ENCODE measurements at regions not wholly inside any gene's neighbourhood (a gene's known extent, or its start where the extent isn't known, plus 50 kb on each side); places are given as distances from the start of the nearest gene placed in this dataset.

GRCh38 chr6:98339506-98339905, 494.9 kb upstream of the POU3F2 start:
- no TSS peak for BruUV-seq (replicated peaks)
- Mint-ChIP-seq H3K4me1 (ENCODE audit: low read depth, unreplicated experiment) (no peaks in the 10 kb centered on the region), H3K27me3 (ENCODE audit: unreplicated experiment) (no peaks in the 10 kb centered on the region), H3K36me3 (ENCODE audit: insufficient read depth, unreplicated experiment) (no peaks in the 10 kb centered on the region), H3K9me3 (ENCODE audit: low read depth, unreplicated experiment) (no peaks in the 10 kb centered on the region), H3K27ac (ENCODE audit: unreplicated experiment) (no peak overlapping the region), H3K4me3 (ENCODE audit: low read depth, unreplicated experiment) (no peak overlapping the region)
- TF ChIP-seq CTCF (IDR thresholded peaks at IDR 0.05; ENCODE audit: unreplicated experiment) = no peak
- CTCF ChIA-PET = interaction anchor here (0.6 to 0.7 kb wide), 2 partner anchors 148 to 423 kb away, joined by 3 read pairs; no protein-coding TSS in a partner anchor
- no peak for DNase-seq
- intact Hi-C loops (cut with micrococcal nuclease; ENCODE audit: unreplicated experiment) = no loop called here

- CTCF ChIA-PET = no interaction called here
- Mint-ChIP-seq H3K4me1 (ENCODE audit: low read depth, unreplicated experiment) (no peaks in the 10 kb centered on the region), H3K36me3 (ENCODE audit: insufficient read depth, unreplicated experiment) (no peaks in the 10 kb centered on the region), H3K9me3 (ENCODE audit: low read depth, unreplicated experiment) (no peaks in the 10 kb centered on the region), H3K27ac (ENCODE audit: unreplicated experiment) (no peak overlapping the region), H3K27me3 (ENCODE audit: unreplicated experiment) (no peaks in the 10 kb centered on the region), H3K4me3 (ENCODE audit: low read depth, unreplicated experiment) (no peak overlapping the region)
- TF ChIP-seq CTCF (IDR thresholded peaks at IDR 0.05; ENCODE audit: unreplicated experiment) = no peak
- DNase-seq = no peak
- intact Hi-C loops (cut with micrococcal nuclease; ENCODE audit: unreplicated experiment) = no loop called here
- BruUV-seq (replicated peaks) = no TSS peak
Observed at GRCh38 chr6:98343004-98343403, 491.4 kb upstream of the POU3F2 start.

GRCh38 chr6:98343797-98344196, 490.6 kb upstream of the POU3F2 start:
- CTCF ChIA-PET = no interaction called here
- BruUV-seq (replicated peaks) = no TSS peak
- H3K27me3 Mint-ChIP-seq (ENCODE audit: unreplicated experiment) = no peaks in the 10 kb centered on the region
- H3K9me3 Mint-ChIP-seq (ENCODE audit: low read depth, unreplicated experiment) = no peaks in the 10 kb centered on the region
- no peaks in the 10 kb centered on the region for H3K4me1 Mint-ChIP-seq (ENCODE audit: low read depth, unreplicated experiment)
- no peak for TF ChIP-seq CTCF (IDR thresholded peaks at IDR 0.05; ENCODE audit: unreplicated experiment)
- no peaks in the 10 kb centered on the region for H3K36me3 Mint-ChIP-seq (ENCODE audit: insufficient read depth, unreplicated experiment)
- no peak overlapping the region for H3K4me3 Mint-ChIP-seq (ENCODE audit: low read depth, unreplicated experiment)
- intact Hi-C loops (cut with micrococcal nuclease; ENCODE audit: unreplicated experiment) = no loop called here
- no peak for DNase-seq
- no peak overlapping the region for H3K27ac Mint-ChIP-seq (ENCODE audit: unreplicated experiment)

- no TSS peak for BruUV-seq (replicated peaks)
- no peak for TF ChIP-seq CTCF (IDR thresholded peaks at IDR 0.05; ENCODE audit: unreplicated experiment)
- Mint-ChIP-seq H3K27me3 (ENCODE audit: unreplicated experiment) (no peaks in the 10 kb centered on the region), H3K36me3 (ENCODE audit: insufficient read depth, unreplicated experiment) (no peaks in the 10 kb centered on the region), H3K4me3 (ENCODE audit: low read depth, unreplicated experiment) (no peak overlapping the region), H3K4me1 (ENCODE audit: low read depth, unreplicated experiment) (no peaks in the 10 kb centered on the region), H3K27ac (ENCODE audit: unreplicated experiment) (no peak overlapping the region), H3K9me3 (ENCODE audit: low read depth, unreplicated experiment) (no peaks in the 10 kb centered on the region)
- CTCF ChIA-PET = interaction anchor here (0.8 kb wide), 1 partner anchor 18 kb away, joined by 3 read pairs; no protein-coding TSS in a partner anchor
- intact Hi-C loops (cut with micrococcal nuclease; ENCODE audit: unreplicated experiment) = no loop called here
- DNase-seq = no peak
Observed at GRCh38 chr6:98352348-98352747, 482.0 kb upstream of the POU3F2 start.

Measured in Calu3 (cell line).